GM23338 (cell line): ENCODE measurements at regions not wholly inside any gene's neighbourhood (a gene's known extent, or its start where the extent isn't known, plus 50 kb on each side); places are given as distances from the start of the nearest gene placed in this dataset.

Experiments
- ATAC-seq: fragments of 200-7000 bp; cut with Tn5 transposase; 3 replicates; pipeline ENCODE4 v1.9.1; 2020
- DNase-seq: peaks from one replicate; pipeline ENCODE4 v3.0.0-alpha.2; 2015; ENCODE audit warnings: low spot score
- H2AFZ ChIP-seq: fragments of 200-600 bp; sonication (generic); 2 replicates; pipeline ENCODE4 v1.8.0; 2016; ENCODE audit warnings: antibody characterized with exemption, mild to moderate bottlenecking, moderate library complexity
- H3F3A ChIP-seq: fragments of 200-600 bp; sonication (generic); replicated peaks from 2 replicates; pipeline ENCODE4 v1.8.0; 2017; ENCODE audit warnings: antibody characterized with exemption, mixed run types, low read depth
- H3K27ac ChIP-seq: fragments of 200-600 bp; sonication (generic); 2 replicates; pipeline ENCODE4 v1.6.1; 2016; ENCODE audit warnings: low read depth
- H3K27me3 ChIP-seq: fragments of 200-600 bp; sonication (generic); 2 replicates; pipeline ENCODE4 v1.8.0; 2016; ENCODE audit warnings: mild to moderate bottlenecking, mixed run types, moderate library complexity; ENCODE audit not compliant: insufficient read depth
- H3K36me3 ChIP-seq: fragments of 200-600 bp; sonication (generic); 2 replicates; pipeline ENCODE4 v1.8.0; 2016; ENCODE audit warnings: mild to moderate bottlenecking; ENCODE audit not compliant: insufficient read depth
- H3K4me1 ChIP-seq: fragments of 200-600 bp; sonication (generic); 2 replicates; pipeline ENCODE4 v1.8.0; 2016; ENCODE audit warnings: mild to moderate bottlenecking, moderate library complexity; ENCODE audit not compliant: insufficient read depth
- H3K4me2 ChIP-seq: fragments of 200-600 bp; sonication (generic); 2 replicates; pipeline ENCODE4 v1.7.1; 2017; ENCODE audit warnings: mixed run types
- H3K4me3 ChIP-seq: fragments of 200-600 bp; sonication (generic); 2 replicates; pipeline ENCODE4 v1.6.1; 2016; ENCODE audit warnings: mixed run types
- H3K79me2 ChIP-seq: fragments of 200-600 bp; sonication (generic); replicated peaks from 2 replicates; pipeline ENCODE4 v1.8.0; 2017; ENCODE audit warnings: mild to moderate bottlenecking; ENCODE audit not compliant: insufficient read depth
- H3K9me2 ChIP-seq: fragments of 200-600 bp; sonication (generic); 2 replicates; pipeline ENCODE4 v1.8.0; 2017; ENCODE audit not compliant: insufficient read depth
- H4K20me1 ChIP-seq: fragments of 200-600 bp; sonication (generic); replicated peaks from 2 replicates; pipeline ENCODE4 v1.8.0; 2017; ENCODE audit warnings: mild to moderate bottlenecking; ENCODE audit not compliant: insufficient read depth
- H3K27ac Mint-ChIP-seq: 2 replicates; pipeline ENCODE4 v1.8.0; 2020; ENCODE audit warnings: inconsistent platforms, mild to moderate bottlenecking, moderate library complexity, mixed read lengths
- H3K27me3 Mint-ChIP-seq: 3 replicates; pipeline ENCODE4 v1.8.0; 2022; ENCODE audit warnings: low read depth, mild to moderate bottlenecking, moderate library complexity, mixed read lengths, inconsistent platforms; ENCODE audit not compliant: insufficient read depth, poor library complexity
- H3K36me3 Mint-ChIP-seq: 3 replicates; pipeline ENCODE4 v1.8.0; 2021; ENCODE audit warnings: low read depth, mild to moderate bottlenecking, inconsistent platforms, moderate library complexity, mixed read lengths
- H3K4me1 Mint-ChIP-seq: 3 replicates; pipeline ENCODE4 v1.8.0; 2020; ENCODE audit warnings: mild to moderate bottlenecking, inconsistent platforms, mixed read lengths
- H3K4me3 Mint-ChIP-seq: 3 replicates; pipeline ENCODE4 v1.8.0; 2021; ENCODE audit warnings: moderate library complexity, mild to moderate bottlenecking, inconsistent platforms, mixed read lengths
- H3K9me3 Mint-ChIP-seq: 3 replicates; pipeline ENCODE4 v1.8.0; 2020; ENCODE audit warnings: moderate library complexity, mild to moderate bottlenecking, inconsistent platforms, mixed read lengths
- CREB1 ChIP-seq: fragments of 250-450 bp; sonication (Bioruptor Pico); IDR thresholded peaks from 2 replicates; pipeline ENCODE4 v1.5.0; 2020; ENCODE audit warnings: low read depth, mild to moderate bottlenecking, moderate library complexity
- CTCF ChIP-seq, 2 experiments: fragments of 200-600 bp in 1 of 2; sonication (generic) in 1 of 2; conservative IDR thresholded peaks; 2 replicates each; pipeline versions ENCODE4 v1.5.1 to v1.6.1; 2016 to 2017; ENCODE audit warnings: antibody characterized with exemption in 2 of 2, low read depth in 2 of 2, mild to moderate bottlenecking in 2 of 2, moderate library complexity in 1 of 2
- ETS1 ChIP-seq: IDR thresholded peaks from 2 replicates; pipeline ENCODE4 v1.6.1; 2016; ENCODE audit warnings: antibody characterized with exemption
- EZH2 ChIP-seq: fragments of 200-600 bp; sonication (generic); IDR thresholded peaks from one replicate; pipeline ENCODE4 v1.8.0; 2017; ENCODE audit warnings: antibody characterized with exemption, mild to moderate bottlenecking, low read depth; ENCODE audit not compliant: unreplicated experiment
- EZH2phosphoT487 ChIP-seq: fragments of 200-600 bp; sonication (generic); IDR thresholded peaks from one replicate; pipeline ENCODE4 v1.8.1; 2018; ENCODE audit warnings: antibody characterized with exemption; ENCODE audit not compliant: unreplicated experiment
- JUNB ChIP-seq: IDR thresholded peaks from one replicate; pipeline ENCODE4 v1.6.1; 2016; ENCODE audit warnings: antibody characterized with exemption; ENCODE audit not compliant: unreplicated experiment
- NANOG ChIP-seq: IDR thresholded peaks from 2 replicates; pipeline ENCODE4 v1.6.1; 2016; ENCODE audit warnings: antibody characterized with exemption, borderline replicate concordance
- POLR2AphosphoS5 ChIP-seq: IDR thresholded peaks from 2 replicates; pipeline ENCODE4 v1.6.1; 2016; ENCODE audit warnings: antibody characterized with exemption, low read depth
- REST ChIP-seq: IDR thresholded peaks from one replicate; pipeline ENCODE4 v1.6.1; 2018; ENCODE audit warnings: antibody characterized with exemption; ENCODE audit not compliant: unreplicated experiment
- STAT1 ChIP-seq: IDR thresholded peaks from one replicate; pipeline ENCODE4 v1.6.1; 2016; ENCODE audit warnings: antibody characterized with exemption; ENCODE audit not compliant: unreplicated experiment
- ZNF114 ChIP-seq: fragments of 250-450 bp; sonication (Bioruptor Pico); IDR thresholded peaks from 2 replicates; pipeline ENCODE4 v1.5.0; 2020; ENCODE audit warnings: mild to moderate bottlenecking, moderate library complexity
- ZNF331 ChIP-seq: fragments of 250-450 bp; sonication (Bioruptor Pico); IDR thresholded peaks from 2 replicates; pipeline ENCODE4 v1.5.0; 2020; ENCODE audit warnings: low read depth, mild to moderate bottlenecking, moderate library complexity
- ZNF462 ChIP-seq: fragments of 250-450 bp; sonication (Bioruptor Pico); IDR thresholded peaks from 2 replicates; pipeline ENCODE4 v1.5.0; 2020; ENCODE audit warnings: mild to moderate bottlenecking, moderate library complexity

GRCh38 chr3:124557433-124558232, 172.6 kb upstream of the UMPS start:
- no peak overlapping the region for H3K4me2 ChIP-seq
- H3K79me2 ChIP-seq, result no peaks in the 10 kb centered on the region
- Mint-ChIP-seq H3K36me3 (no peaks in the 10 kb centered on the region; the same call in 2 of the 3 replicates), H3K4me1 (peaks cover 23% of the 10 kb centered on the region), H3K27me3 (peaks cover 1% of the 10 kb centered on the region), H3K27ac (no peak overlapping the region), H3K9me3 (no peaks in the 10 kb centered on the region), H3K4me3 (no peak overlapping the region)
- H4K20me1 ChIP-seq, result no peaks in the 10 kb centered on the region
- no peak for DNase-seq
- H3K9me2 ChIP-seq, result no peaks in the 10 kb centered on the region
- H3K27ac ChIP-seq, result no peak overlapping the region
- no peaks in the 10 kb centered on the region for H3F3A ChIP-seq
- TF ChIP-seq EZH2phosphoT487 (no peak), ZNF331 (CRISPR knock-in tag) (no peak), CTCF (conservative IDR thresholded peaks at IDR 0.05; ENCODE audit: low read depth in 2 of 2) (no peak), NANOG (no peak), STAT1 (no peak), EZH2 (no peak), JUNB (no peak), ZNF462 (CRISPR knock-in tag) (no peak), REST (no peak), CREB1 (CRISPR knock-in tag) (no peak), ETS1 (no peak), POLR2AphosphoS5 (no peak), ZNF114 (CRISPR knock-in tag) (no peak)
- no peaks in the 10 kb centered on the region for H3K36me3 ChIP-seq
- peaks cover 10% of the 10 kb centered on the region for H3K4me1 ChIP-seq
- H3K4me3 ChIP-seq, result no peak overlapping the region
- H3K27me3 ChIP-seq, result no peaks in the 10 kb centered on the region
- ATAC-seq, result no peak
- no peak overlapping the region for H2AFZ ChIP-seq
